HepG2 (cell line): ENCODE measurements at regions not wholly inside any gene's neighbourhood (a gene's known extent, or its start where the extent isn't known, plus 50 kb on each side); places are given as distances from the start of the nearest gene placed in this dataset.

Source experiments
- ATAC-seq: fragments of 200-7000 bp; cut with Tn5 transposase; 3 replicates; pipeline ENCODE4 v1.9.1; 2020; ENCODE audit warnings: mild to moderate bottlenecking, moderate library complexity
- BruUV-seq: library from RNA; stranded (reverse); fragments of 400-500 nt; replicated peaks from 2 replicates; lab custom pipeline; 2021; lab: Mats Ljungman, UMichigan
- CTCF ChIA-PET: fragments of 300-600 bp; formaldehyde crosslinking; extraction: SDS; loops from one replicate; lab custom pipeline; 2021; ENCODE audit warnings: low total read pairs, inconsistent platforms, low intra/inter-chr PET ratio; lab: Yijun Ruan, JAX
- POLR2A ChIA-PET: fragments of 350-600 bp; sonication (Branson Sonifier 250); formaldehyde crosslinking; loops from one replicate; lab custom pipeline; 2020; ENCODE audit warnings: antibody characterized with exemption, inconsistent platforms; lab: Yijun Ruan, JAX
- DNase-seq: peaks from one replicate; pipeline ENCODE4 v3.0.0-alpha.2; 2015; ENCODE audit warnings: low spot score
- FAIRE-seq: peaks from 3 replicates; lab custom pipeline; 2011; peaks lifted over from hg19 to GRCh38; lab: Jason Lieb, UNC
- H2AFZ ChIP-seq: one replicate; pipeline ENCODE4 v1.6.1; 2011; ENCODE audit warnings: low read length, inconsistent platforms
- H3K27ac ChIP-seq: fragments of 300-600 bp; 3 replicates; pipeline ENCODE4 v1.8.0; 2011; ENCODE audit warnings: mixed run types, mild to moderate bottlenecking, mixed read lengths, low read length, inconsistent platforms; ENCODE audit not compliant: insufficient read depth; ENCODE audit errors: extremely low read length
- H3K27me3 ChIP-seq, 2 experiments: fragments of 200-600 bp in 1 of 2; 2 replicates in 1 of 2; 3 replicates in 1 of 2; pipeline versions ENCODE4 v1.6.0 to v1.8.0; 2011; ENCODE audit warnings: low read length in 2 of 2, mild to moderate bottlenecking in 2 of 2, moderate library complexity in 2 of 2, inconsistent platforms in 1 of 2; ENCODE audit not compliant: insufficient read depth in 2 of 2, control insufficient read depth in 1 of 2
- H3K36me3 ChIP-seq, 2 experiments: fragments of 200-600 bp in 1 of 2; replicated peaks in 1 of 2; 2 replicates in 1 of 2; 3 replicates in 1 of 2; pipeline versions ENCODE4 v1.5.1 to v1.8.0; 2011; ENCODE audit warnings: low read length in 2 of 2, inconsistent platforms in 1 of 2; ENCODE audit not compliant: insufficient read depth in 2 of 2, control insufficient read depth in 1 of 2
- H3K4me1 ChIP-seq: 2 replicates; pipeline ENCODE4 v1.5.1; 2012; ENCODE audit warnings: low read length, inconsistent platforms; ENCODE audit not compliant: insufficient read depth
- H3K4me2 ChIP-seq: 2 replicates; pipeline ENCODE4 v1.6.0; 2011; ENCODE audit warnings: low read depth, low read length, inconsistent platforms
- H3K4me3 ChIP-seq, 3 experiments: fragments of 200-600 bp in 1 of 3; sonication (generic), shearing (Covaris generic) in 1 of 3; replicated peaks in 1 of 3; 2 replicates each; pipeline ENCODE4 v1.5.1; 2011 to 2016; ENCODE audit warnings: low read length in 3 of 3, inconsistent platforms in 2 of 3, low read depth in 2 of 3, mild to moderate bottlenecking in 2 of 3, control low read depth in 1 of 3, mixed read lengths in 1 of 3; ENCODE audit not compliant: insufficient read depth in 1 of 3
- H3K79me2 ChIP-seq: one replicate; pipeline ENCODE4 v1.6.1; 2011; ENCODE audit warnings: low read length, inconsistent platforms; ENCODE audit not compliant: insufficient read depth
- H3K9ac ChIP-seq: 2 replicates; pipeline ENCODE4 v1.6.0; 2011; ENCODE audit warnings: mild to moderate bottlenecking, low read depth, low read length, inconsistent platforms; ENCODE audit not compliant: insufficient read depth
- H3K9me3 ChIP-seq: 2 replicates; pipeline ENCODE4 v1.5.1; 2012; ENCODE audit warnings: mild to moderate bottlenecking, low read length
- H4K20me1 ChIP-seq: 2 replicates; pipeline ENCODE4 v1.6.0; 2011; ENCODE audit warnings: inconsistent platforms, mild to moderate bottlenecking, low read length, moderate library complexity; ENCODE audit not compliant: insufficient read depth
- EHMT2 ChIP-seq: fragments of 200-600 bp; sonication (generic); IDR thresholded peaks from 2 replicates; pipeline ENCODE4 v1.7.0; 2017; ENCODE audit warnings: antibody characterized with exemption, low read depth, low read length, borderline replicate concordance
- FOXO1 ChIP-seq: sonication (generic); formaldehyde crosslinking; IDR thresholded peaks from 2 replicates; pipeline ENCODE4 v1.4.0; 2020; ENCODE audit warnings: missing genetic modification reagents
- KLF6 ChIP-seq: IDR thresholded peaks from 2 replicates; pipeline ENCODE4 v1.8.0; 2016; ENCODE audit warnings: missing biosample characterization, missing genetic modification reagents
- ZMYM4 ChIP-seq: sonication (generic); formaldehyde crosslinking; IDR thresholded peaks from 2 replicates; pipeline ENCODE4 v1.8.1; 2023; ENCODE audit warnings: mild to moderate bottlenecking, missing genetic modification reagents
- ZNF207 ChIP-seq: fragments of 450-650 bp; IDR thresholded peaks from 2 replicates; pipeline ENCODE4 v1.6.1; 2016; ENCODE audit warnings: antibody characterized with exemption, borderline replicate concordance
- ZNF280D ChIP-seq: sonication (generic); formaldehyde crosslinking; IDR thresholded peaks from 2 replicates; pipeline ENCODE4 v1.5.1; 2020; ENCODE audit warnings: mild to moderate bottlenecking, missing genetic modification reagents
- ZNF33B ChIP-seq: sonication (generic); formaldehyde crosslinking; IDR thresholded peaks from 2 replicates; pipeline ENCODE4 v1.5.1; 2020; ENCODE audit warnings: mild to moderate bottlenecking, missing genetic modification reagents
- ZNF747 ChIP-seq: sonication (generic); formaldehyde crosslinking; IDR thresholded peaks from 2 replicates; pipeline ENCODE4 v1.8.1; 2023; ENCODE audit warnings: missing genetic modification reagents, mild to moderate bottlenecking, borderline replicate concordance
- ZZZ3 ChIP-seq: sonication (generic); formaldehyde crosslinking; IDR thresholded peaks from 2 replicates; pipeline ENCODE4 v1.4.0; 2020; ENCODE audit warnings: missing genetic modification reagents, mild to moderate bottlenecking, borderline replicate concordance
- WGBS: methylation state at CpG from one replicate; pipeline ENCODE4 v1.1.6; 2017; ENCODE audit warnings: low lambda C conversion rate; 5-methylcytosine and 5-hydroxymethylcytosine counted together
- in situ Hi-C: cut with HindIII; loops from 2 replicates; pipeline ENCODE4 v1.10.0; 2017; ENCODE audit warnings: low pct_unique_long_range_greater_than_20kb; ENCODE audit not compliant: extremely low pct_ligation_motif_present
- intact Hi-C: fragments of 100-400 bp; cut with micrococcal nuclease; formaldehyde crosslinking; loops from one replicate; pipeline ENCODE4 v1.10.0; 2022; ENCODE audit not compliant: unreplicated experiment
- TF ChIP-seq, protein P1 (sequence below): sonication (generic); formaldehyde crosslinking; IDR thresholded peaks from 2 replicates; pipeline ENCODE4 v1.5.0; 2020; ENCODE audit warnings: missing genetic modification reagents
- TF ChIP-seq, protein P2 (sequence below): sonication (generic); formaldehyde crosslinking; IDR thresholded peaks from 2 replicates; pipeline ENCODE4 v1.4.0; 2020; ENCODE audit warnings: missing genetic modification reagents, borderline replicate concordance

- peaks cover 2 to 25% of the 10 kb centered on the region in 2 experiments; a peak in 2 of 5 replicates for H3K27me3 ChIP-seq
- no peak for ATAC-seq
- H3K27ac ChIP-seq: no peak overlapping the region
- POLR2A ChIA-PET: no interaction called here
- H3K4me2 ChIP-seq: no peak overlapping the region
- H3K4me3 ChIP-seq: no peak overlapping the region
- no peak overlapping the region for H3K9ac ChIP-seq
- WGBS: 0% methylated on average over 1 of the region's 1 CpG
- no peaks in the 10 kb centered on the region for H3K36me3 ChIP-seq
- FAIRE-seq: no peak
- no peak for DNase-seq
- H4K20me1 ChIP-seq: no peaks in the 10 kb centered on the region
- no peaks in the 10 kb centered on the region for H3K79me2 ChIP-seq
- no peaks in the 10 kb centered on the region for H3K9me3 ChIP-seq
- CTCF ChIA-PET: no interaction called here
- no peaks in the 10 kb centered on the region for H3K4me1 ChIP-seq
- intact Hi-C loops (no loop called here), in situ Hi-C loops (no loop called here)
- H2AFZ ChIP-seq: no peak overlapping the region
- no TSS peak for BruUV-seq
- TF ChIP-seq ZNF33B (CRISPR knock-in tag): no peak
- no peak for TF ChIP-seq ZNF280D (CRISPR knock-in tag)
- TF ChIP-seq ZNF747 (CRISPR knock-in tag): no peak
- no peak for TF ChIP-seq EHMT2
- TF ChIP-seq ZNF207: no peak
- TF ChIP-seq FOXO1 (CRISPR knock-in tag): no peak
- TF ChIP-seq ZMYM4 (CRISPR knock-in tag): no peak
- TF ChIP-seq, protein P1, sequence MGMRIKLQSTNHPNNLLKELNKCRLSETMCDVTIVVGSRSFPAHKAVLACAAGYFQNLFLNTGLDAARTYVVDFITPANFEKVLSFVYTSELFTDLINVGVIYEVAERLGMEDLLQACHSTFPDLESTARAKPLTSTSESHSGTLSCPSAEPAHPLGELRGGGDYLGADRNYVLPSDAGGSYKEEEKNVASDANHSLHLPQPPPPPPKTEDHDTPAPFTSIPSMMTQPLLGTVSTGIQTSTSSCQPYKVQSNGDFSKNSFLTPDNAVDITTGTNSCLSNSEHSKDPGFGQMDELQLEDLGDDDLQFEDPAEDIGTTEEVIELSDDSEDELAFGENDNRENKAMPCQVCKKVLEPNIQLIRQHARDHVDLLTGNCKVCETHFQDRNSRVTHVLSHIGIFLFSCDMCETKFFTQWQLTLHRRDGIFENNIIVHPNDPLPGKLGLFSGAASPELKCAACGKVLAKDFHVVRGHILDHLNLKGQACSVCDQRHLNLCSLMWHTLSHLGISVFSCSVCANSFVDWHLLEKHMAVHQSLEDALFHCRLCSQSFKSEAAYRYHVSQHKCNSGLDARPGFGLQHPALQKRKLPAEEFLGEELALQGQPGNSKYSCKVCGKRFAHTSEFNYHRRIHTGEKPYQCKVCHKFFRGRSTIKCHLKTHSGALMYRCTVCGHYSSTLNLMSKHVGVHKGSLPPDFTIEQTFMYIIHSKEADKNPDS: no peak
- TF ChIP-seq, protein P2, sequence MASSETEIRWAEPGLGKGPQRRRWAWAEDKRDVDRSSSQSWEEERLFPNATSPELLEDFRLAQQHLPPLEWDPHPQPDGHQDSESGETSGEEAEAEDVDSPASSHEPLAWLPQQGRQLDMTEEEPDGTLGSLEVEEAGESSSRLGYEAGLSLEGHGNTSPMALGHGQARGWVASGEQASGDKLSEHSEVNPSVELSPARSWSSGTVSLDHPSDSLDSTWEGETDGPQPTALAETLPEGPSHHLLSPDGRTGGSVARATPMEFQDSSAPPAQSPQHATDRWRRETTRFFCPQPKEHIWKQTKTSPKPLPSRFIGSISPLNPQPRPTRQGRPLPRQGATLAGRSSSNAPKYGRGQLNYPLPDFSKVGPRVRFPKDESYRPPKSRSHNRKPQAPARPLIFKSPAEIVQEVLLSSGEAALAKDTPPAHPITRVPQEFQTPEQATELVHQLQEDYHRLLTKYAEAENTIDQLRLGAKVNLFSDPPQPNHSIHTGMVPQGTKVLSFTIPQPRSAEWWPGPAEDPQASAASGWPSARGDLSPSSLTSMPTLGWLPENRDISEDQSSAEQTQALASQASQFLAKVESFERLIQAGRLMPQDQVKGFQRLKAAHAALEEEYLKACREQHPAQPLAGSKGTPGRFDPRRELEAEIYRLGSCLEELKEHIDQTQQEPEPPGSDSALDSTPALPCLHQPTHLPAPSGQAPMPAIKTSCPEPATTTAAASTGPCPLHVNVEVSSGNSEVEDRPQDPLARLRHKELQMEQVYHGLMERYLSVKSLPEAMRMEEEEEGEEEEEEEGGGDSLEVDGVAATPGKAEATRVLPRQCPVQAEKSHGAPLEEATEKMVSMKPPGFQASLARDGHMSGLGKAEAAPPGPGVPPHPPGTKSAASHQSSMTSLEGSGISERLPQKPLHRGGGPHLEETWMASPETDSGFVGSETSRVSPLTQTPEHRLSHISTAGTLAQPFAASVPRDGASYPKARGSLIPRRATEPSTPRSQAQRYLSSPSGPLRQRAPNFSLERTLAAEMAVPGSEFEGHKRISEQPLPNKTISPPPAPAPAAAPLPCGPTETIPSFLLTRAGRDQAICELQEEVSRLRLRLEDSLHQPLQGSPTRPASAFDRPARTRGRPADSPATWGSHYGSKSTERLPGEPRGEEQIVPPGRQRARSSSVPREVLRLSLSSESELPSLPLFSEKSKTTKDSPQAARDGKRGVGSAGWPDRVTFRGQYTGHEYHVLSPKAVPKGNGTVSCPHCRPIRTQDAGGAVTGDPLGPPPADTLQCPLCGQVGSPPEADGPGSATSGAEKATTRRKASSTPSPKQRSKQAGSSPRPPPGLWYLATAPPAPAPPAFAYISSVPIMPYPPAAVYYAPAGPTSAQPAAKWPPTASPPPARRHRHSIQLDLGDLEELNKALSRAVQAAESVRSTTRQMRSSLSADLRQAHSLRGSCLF: no peak
- no peak for TF ChIP-seq KLF6
- TF ChIP-seq ZZZ3 (CRISPR knock-in tag): no peak
These were observed 285.2 kb upstream of the KLF6 start for GRCh38 chr10:4070184-4070583.
